ENCODE measurements at regions not wholly inside any gene's neighbourhood (a gene's known extent, or its start where the extent isn't known, plus 50 kb on each side); places are given as distances from the start of the nearest gene placed in this dataset.
A peak's percentile ranks its signal among the peaks of the same experiment; 100 is the strongest.

DNA sequence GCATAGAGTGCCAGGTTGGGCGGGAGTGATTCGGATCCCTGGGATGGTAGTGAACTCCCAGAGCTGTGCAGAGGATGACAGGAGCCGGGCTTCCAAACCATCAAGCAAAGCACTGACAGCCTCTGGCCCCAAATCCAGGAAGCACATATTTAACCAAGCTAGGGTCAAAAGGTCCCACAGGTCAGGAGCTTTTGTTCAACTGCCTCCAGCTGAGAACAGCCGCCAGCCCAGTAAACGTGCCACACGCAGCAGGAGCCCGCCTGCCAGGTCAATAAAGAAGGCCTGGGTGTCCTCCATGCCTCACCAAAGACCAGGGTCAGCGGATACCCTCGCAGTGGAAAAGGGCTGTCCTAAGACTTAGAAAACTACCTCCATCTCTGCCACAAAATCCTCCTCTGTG, 184.7 kb upstream of the LINGO1 start:
- H4K20me1 ChIP-seq (ENCODE audit: low read depth) = peaks cover 26% of the 10 kb centered on the region
- no peaks in the 10 kb centered on the region for H3K9me3 ChIP-seq (ENCODE audit: low read depth)
- Mint-ChIP-seq H3K27me3 (ENCODE audit: insufficient read depth, low read depth) (peaks cover 47% of the 10 kb centered on the region), H3K9me3 (no peaks in the 10 kb centered on the region), H3K36me3 (no peaks in the 10 kb centered on the region), H3K4me3 (peak overlapping the region; percentile 71), H3K4me1 (peaks cover 22% of the 10 kb centered on the region), H3K27ac (no peak overlapping the region)
- peak overlapping the region; percentile 93 for H3K4me2 ChIP-seq
- peak; percentile 75 for DNase-seq (ENCODE audit: low spot score)
- H3K27me3 ChIP-seq = peaks cover 54% of the 10 kb centered on the region
- no peak overlapping the region for H3K27ac ChIP-seq
- H3K36me3 ChIP-seq = no peaks in the 10 kb centered on the region
- peaks cover 25% of the 10 kb centered on the region for H3F3A ChIP-seq (ENCODE audit: low read depth)
- H3K4me3 ChIP-seq = no peak overlapping the region
- H3K4me1 ChIP-seq = peaks cover 25% of the 10 kb centered on the region
- no peak overlapping the region for H2AFZ ChIP-seq (replicated peaks)
- no peak overlapping the region for H3K9ac ChIP-seq
- TF ChIP-seq, protein P1, sequence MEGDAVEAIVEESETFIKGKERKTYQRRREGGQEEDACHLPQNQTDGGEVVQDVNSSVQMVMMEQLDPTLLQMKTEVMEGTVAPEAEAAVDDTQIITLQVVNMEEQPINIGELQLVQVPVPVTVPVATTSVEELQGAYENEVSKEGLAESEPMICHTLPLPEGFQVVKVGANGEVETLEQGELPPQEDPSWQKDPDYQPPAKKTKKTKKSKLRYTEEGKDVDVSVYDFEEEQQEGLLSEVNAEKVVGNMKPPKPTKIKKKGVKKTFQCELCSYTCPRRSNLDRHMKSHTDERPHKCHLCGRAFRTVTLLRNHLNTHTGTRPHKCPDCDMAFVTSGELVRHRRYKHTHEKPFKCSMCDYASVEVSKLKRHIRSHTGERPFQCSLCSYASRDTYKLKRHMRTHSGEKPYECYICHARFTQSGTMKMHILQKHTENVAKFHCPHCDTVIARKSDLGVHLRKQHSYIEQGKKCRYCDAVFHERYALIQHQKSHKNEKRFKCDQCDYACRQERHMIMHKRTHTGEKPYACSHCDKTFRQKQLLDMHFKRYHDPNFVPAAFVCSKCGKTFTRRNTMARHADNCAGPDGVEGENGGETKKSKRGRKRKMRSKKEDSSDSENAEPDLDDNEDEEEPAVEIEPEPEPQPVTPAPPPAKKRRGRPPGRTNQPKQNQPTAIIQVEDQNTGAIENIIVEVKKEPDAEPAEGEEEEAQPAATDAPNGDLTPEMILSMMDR (IDR thresholded peaks at IDR 0.05) = no peak
- TF ChIP-seq EZH2phosphoT487 (IDR thresholded peaks at IDR 0.05) (no peak), EZH2 (IDR thresholded peaks at IDR 0.05) (no peak)
- H3K79me2 ChIP-seq (ENCODE audit: low read depth) = no peaks in the 10 kb centered on the region

DNA sequence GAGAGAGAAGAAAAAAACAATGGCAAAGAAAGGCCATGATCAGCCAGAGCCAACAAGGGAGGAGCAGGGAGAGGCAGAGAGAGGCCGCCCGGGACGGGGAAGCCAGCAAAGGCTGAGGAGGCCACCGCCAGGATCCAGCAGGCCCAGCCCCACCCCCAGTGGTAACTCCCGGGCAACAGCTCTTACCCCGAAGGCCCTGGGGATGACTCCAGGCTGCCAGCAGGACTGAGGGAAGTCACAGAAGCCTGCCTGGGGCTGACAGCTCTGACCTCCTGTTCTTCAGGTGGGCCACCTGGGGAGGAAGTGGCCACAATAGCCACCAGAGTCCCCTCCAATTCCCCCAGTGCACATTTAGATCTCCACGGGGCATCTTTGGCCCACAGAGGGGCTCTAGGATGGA, 184.3 kb upstream of the LINGO1 start:
- no peak for TF ChIP-seq EZH2phosphoT487 (IDR thresholded peaks at IDR 0.05)
- TF ChIP-seq, protein P1 (IDR thresholded peaks at IDR 0.05) = no peak
- TF ChIP-seq EZH2 (IDR thresholded peaks at IDR 0.05) = no peak
- H3K27ac ChIP-seq = no peak overlapping the region
- no peak overlapping the region for H3K9ac ChIP-seq
- no peaks in the 10 kb centered on the region for H3K36me3 Mint-ChIP-seq
- no peak overlapping the region for H2AFZ ChIP-seq (replicated peaks)
- H3K27me3 Mint-ChIP-seq (ENCODE audit: insufficient read depth, low read depth) = peaks cover 45% of the 10 kb centered on the region
- H3K4me3 ChIP-seq = no peak overlapping the region
- H3K4me1 ChIP-seq = peaks cover 27% of the 10 kb centered on the region
- H3K4me1 Mint-ChIP-seq = peaks cover 25% of the 10 kb centered on the region
- peaks cover 26% of the 10 kb centered on the region for H4K20me1 ChIP-seq (ENCODE audit: low read depth)
- peak overlapping the region; percentile 93 for H3K4me2 ChIP-seq
- H3F3A ChIP-seq (ENCODE audit: low read depth) = peaks cover 25% of the 10 kb centered on the region
- H3K4me3 Mint-ChIP-seq = peak overlapping the region; percentile 68
- no peaks in the 10 kb centered on the region for H3K9me3 Mint-ChIP-seq
- no peaks in the 10 kb centered on the region for H3K36me3 ChIP-seq
- H3K9me3 ChIP-seq (ENCODE audit: low read depth) = no peaks in the 10 kb centered on the region
- H3K79me2 ChIP-seq (ENCODE audit: low read depth) = no peaks in the 10 kb centered on the region
- no peak overlapping the region for H3K27ac Mint-ChIP-seq
- peak; percentile 38 for DNase-seq (ENCODE audit: low spot score)
- peaks cover 49% of the 10 kb centered on the region for H3K27me3 ChIP-seq

DNA sequence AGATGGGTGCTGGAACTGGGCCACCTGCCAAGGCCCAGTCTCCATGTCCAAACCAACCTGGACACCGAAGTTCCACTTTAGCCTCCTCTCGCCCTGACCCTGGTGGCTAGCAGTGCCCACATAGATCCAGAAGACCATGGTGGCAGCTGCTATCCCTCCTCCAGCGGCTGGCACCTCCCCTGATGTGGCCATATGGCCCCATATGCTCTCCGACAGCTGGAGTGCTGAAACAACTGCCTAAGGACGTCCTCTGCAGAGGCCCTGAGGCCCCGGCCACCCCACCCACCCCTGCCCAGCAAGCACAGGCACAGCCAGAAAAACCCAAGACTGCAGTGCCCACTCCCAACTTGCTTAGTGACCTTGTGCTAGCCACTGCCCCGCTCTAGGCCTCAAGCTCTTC, 182.3 kb upstream of the LINGO1 start:
- no peak overlapping the region for H3K27ac ChIP-seq
- no peak overlapping the region for H2AFZ ChIP-seq (replicated peaks)
- no peaks in the 10 kb centered on the region for H3K9me3 ChIP-seq (ENCODE audit: low read depth)
- H3K79me2 ChIP-seq (ENCODE audit: low read depth) = no peaks in the 10 kb centered on the region
- no peak overlapping the region for H3K9ac ChIP-seq
- no peaks in the 10 kb centered on the region for H3K9me3 Mint-ChIP-seq
- peaks cover 17% of the 10 kb centered on the region for H3F3A ChIP-seq (ENCODE audit: low read depth)
- H3K4me2 ChIP-seq = no peak overlapping the region
- no peak overlapping the region for H3K27ac Mint-ChIP-seq
- peaks cover 30% of the 10 kb centered on the region for H3K27me3 ChIP-seq
- H3K36me3 ChIP-seq = no peaks in the 10 kb centered on the region
- peaks cover 15% of the 10 kb centered on the region for H4K20me1 ChIP-seq (ENCODE audit: low read depth)
- H3K4me3 Mint-ChIP-seq = no peak overlapping the region
- TF ChIP-seq, protein P1 (IDR thresholded peaks at IDR 0.05) = no peak
- no peak for TF ChIP-seq EZH2 (IDR thresholded peaks at IDR 0.05)
- TF ChIP-seq EZH2phosphoT487 (IDR thresholded peaks at IDR 0.05) = no peak
- H3K4me1 Mint-ChIP-seq = peaks cover 28% of the 10 kb centered on the region
- no peak for DNase-seq (ENCODE audit: low spot score)
- no peak overlapping the region for H3K4me3 ChIP-seq
- peaks cover 44% of the 10 kb centered on the region for H3K4me1 ChIP-seq
- peaks cover 30% of the 10 kb centered on the region for H3K27me3 Mint-ChIP-seq (ENCODE audit: insufficient read depth, low read depth)
- no peaks in the 10 kb centered on the region for H3K36me3 Mint-ChIP-seq

Measured in neural progenitor cell (in vitro differentiated cells).